Breast epithelium (tissue), 3 donors: ENCODE measurements at regions not wholly inside any gene's neighbourhood (a gene's known extent, or its start where the extent isn't known, plus 50 kb on each side); places are given as distances from the start of the nearest gene placed in this dataset.

Experiments
- POLR2AphosphoS5 ChIP-seq, 3 donors: sonication (generic); formaldehyde crosslinking; IDR thresholded peaks; one replicate each; pipeline ENCODE4 v1.6.1; 2017; ENCODE audit warnings: antibody characterized with exemption in 3 of 3
- TF ChIP-seq, protein P1 (sequence below), 3 donors: fragments of 450-650 bp; IDR thresholded peaks; one replicate each; pipeline ENCODE4 v1.5.1; 2016 to 2017; ENCODE audit warnings: antibody characterized with exemption in 3 of 3, mild to moderate bottlenecking in 3 of 3, moderate library complexity in 3 of 3

DNA sequence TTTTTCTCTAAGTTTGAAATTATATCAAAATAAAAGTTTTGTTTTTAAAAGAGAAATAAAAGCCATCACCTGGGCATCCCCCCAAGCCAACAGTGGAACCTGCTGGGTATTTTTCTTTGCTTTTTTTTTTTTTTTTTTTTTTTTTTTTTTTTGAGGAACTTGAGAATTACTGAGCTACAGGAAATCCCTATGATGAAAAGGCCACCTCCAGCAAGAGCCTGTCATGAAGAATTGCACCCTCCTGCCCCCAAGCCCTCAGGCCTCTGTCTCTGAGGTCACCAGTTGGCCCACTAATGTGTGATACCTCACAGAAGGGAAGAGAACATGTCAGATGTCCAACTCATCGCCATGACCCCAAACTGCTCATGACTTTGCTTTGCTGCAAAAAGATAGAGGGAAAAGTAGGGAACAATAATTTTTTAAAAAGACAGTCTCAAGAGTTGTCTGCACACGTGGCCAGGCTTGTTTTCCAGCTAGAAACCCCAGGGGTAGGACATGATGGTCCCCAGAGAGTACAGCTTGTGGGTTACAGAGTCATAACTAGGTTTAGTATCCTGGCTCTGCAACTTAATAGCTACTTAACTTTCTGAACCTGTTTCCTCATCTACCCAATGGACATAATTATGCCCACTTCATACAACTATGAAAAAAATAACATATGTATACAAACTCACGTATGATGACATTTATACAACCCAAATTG, 124.3 kb upstream of the EGLN3 start:
- TF ChIP-seq, protein P1, sequence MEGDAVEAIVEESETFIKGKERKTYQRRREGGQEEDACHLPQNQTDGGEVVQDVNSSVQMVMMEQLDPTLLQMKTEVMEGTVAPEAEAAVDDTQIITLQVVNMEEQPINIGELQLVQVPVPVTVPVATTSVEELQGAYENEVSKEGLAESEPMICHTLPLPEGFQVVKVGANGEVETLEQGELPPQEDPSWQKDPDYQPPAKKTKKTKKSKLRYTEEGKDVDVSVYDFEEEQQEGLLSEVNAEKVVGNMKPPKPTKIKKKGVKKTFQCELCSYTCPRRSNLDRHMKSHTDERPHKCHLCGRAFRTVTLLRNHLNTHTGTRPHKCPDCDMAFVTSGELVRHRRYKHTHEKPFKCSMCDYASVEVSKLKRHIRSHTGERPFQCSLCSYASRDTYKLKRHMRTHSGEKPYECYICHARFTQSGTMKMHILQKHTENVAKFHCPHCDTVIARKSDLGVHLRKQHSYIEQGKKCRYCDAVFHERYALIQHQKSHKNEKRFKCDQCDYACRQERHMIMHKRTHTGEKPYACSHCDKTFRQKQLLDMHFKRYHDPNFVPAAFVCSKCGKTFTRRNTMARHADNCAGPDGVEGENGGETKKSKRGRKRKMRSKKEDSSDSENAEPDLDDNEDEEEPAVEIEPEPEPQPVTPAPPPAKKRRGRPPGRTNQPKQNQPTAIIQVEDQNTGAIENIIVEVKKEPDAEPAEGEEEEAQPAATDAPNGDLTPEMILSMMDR (IDR thresholded peaks at IDR 0.05): no peak
- TF ChIP-seq POLR2AphosphoS5 (IDR thresholded peaks at IDR 0.05): no peak
